PC-3 (cell line): ENCODE measurements at regions not wholly inside any gene's neighbourhood (a gene's known extent, or its start where the extent isn't known, plus 50 kb on each side); places are given as distances from the start of the nearest gene placed in this dataset.

Source experiments
- ATAC-seq: fragments of 200-7000 bp; cut with Tn5 transposase; 2 replicates; pipeline ENCODE4 v1.9.1; 2020; ENCODE audit warnings: mild to moderate bottlenecking, moderate library complexity
- BruUV-seq: library from RNA; stranded (reverse); fragments of 400-500 nt; replicated peaks from 2 replicates; lab custom pipeline; 2021; lab: Mats Ljungman, UMichigan
- CTCF ChIA-PET: fragments of 300-600 bp; sonication (Branson Sonifier 250); formaldehyde crosslinking; loops from one replicate; lab custom pipeline; 2022; ENCODE audit warnings: antibody characterized with exemption; lab: Charles Lee
- POLR2A ChIA-PET: fragments of 300-600 bp; sonication (Branson Sonifier 250); formaldehyde crosslinking; loops from one replicate; lab custom pipeline; 2022; ENCODE audit warnings: antibody characterized with exemption; ENCODE audit not compliant: unreplicated experiment; lab: Charles Lee
- DNase-seq: peaks from one replicate; pipeline ENCODE4 v3.0.0-alpha.2; 2015
- H2AFZ ChIP-seq: fragments of 300-600 bp; sonication (generic); 2 replicates; pipeline ENCODE4 v1.6.0; 2016; ENCODE audit warnings: antibody characterized with exemption, low read length
- H3F3A ChIP-seq: fragments of 300-600 bp; sonication (generic); one replicate; pipeline ENCODE4 v1.6.0; 2017; ENCODE audit warnings: antibody characterized with exemption, low read length, control low read depth, mild to moderate bottlenecking; ENCODE audit not compliant: unreplicated experiment
- H3K27ac ChIP-seq: fragments of 300-600 bp; sonication (generic); 2 replicates; pipeline ENCODE4 v1.5.1; 2016; ENCODE audit warnings: mild to moderate bottlenecking, low read length
- H3K27me3 ChIP-seq: fragments of 300-600 bp; sonication (generic); 2 replicates; pipeline ENCODE4 v1.6.1; 2016; ENCODE audit warnings: low read length, mixed read lengths
- H3K36me3 ChIP-seq: fragments of 300-600 bp; sonication (generic); 2 replicates; pipeline ENCODE4 v1.6.1; 2016; ENCODE audit warnings: low read depth, mixed run types, low read length, mixed read lengths
- H3K4me1 ChIP-seq: fragments of 300-600 bp; sonication (generic); 2 replicates; pipeline ENCODE4 v1.5.1; 2016; ENCODE audit warnings: low read length; ENCODE audit not compliant: insufficient read depth
- H3K4me2 ChIP-seq: fragments of 300-600 bp; sonication (generic); 2 replicates; pipeline ENCODE4 v1.6.0; 2016; ENCODE audit warnings: low read length
- H3K4me3 ChIP-seq: fragments of 300-600 bp; sonication (generic); 2 replicates; pipeline ENCODE4 v1.5.1; 2016; ENCODE audit warnings: mild to moderate bottlenecking, low read length, mixed read lengths
- H3K79me2 ChIP-seq: fragments of 300-600 bp; sonication (generic); 2 replicates; pipeline ENCODE4 v1.6.1; 2017; ENCODE audit warnings: low read length, mixed read lengths
- H3K9ac ChIP-seq: fragments of 300-600 bp; sonication (generic); 2 replicates; pipeline ENCODE4 v1.6.0; 2016; ENCODE audit warnings: mild to moderate bottlenecking, low read length
- H3K9me2 ChIP-seq: fragments of 300-600 bp; sonication (generic); replicated peaks from 2 replicates; pipeline ENCODE4 v1.6.1; 2016; ENCODE audit warnings: mixed run types, low read length, mixed read lengths
- H3K9me3 ChIP-seq: fragments of 300-600 bp; sonication (generic); 2 replicates; pipeline ENCODE4 v1.6.1; 2016; ENCODE audit warnings: low read length, mixed read lengths
- H4K20me1 ChIP-seq: fragments of 300-600 bp; sonication (generic); 2 replicates; pipeline ENCODE4 v1.6.1; 2016; ENCODE audit warnings: low read length, mixed read lengths
- CTCF ChIP-seq: fragments of 300-600 bp; sonication (generic); conservative IDR thresholded peaks from 2 replicates; pipeline ENCODE4 v1.5.1; 2017; ENCODE audit warnings: antibody characterized with exemption, low read depth, mild to moderate bottlenecking, low read length
- EZH2 ChIP-seq: fragments of 300-600 bp; sonication (generic); IDR thresholded peaks from one replicate; pipeline ENCODE4 v1.6.1; 2017; ENCODE audit warnings: antibody characterized with exemption, mild to moderate bottlenecking, low read length; ENCODE audit not compliant: unreplicated experiment
- EZH2phosphoT487 ChIP-seq: fragments of 300-600 bp; sonication (generic); IDR thresholded peaks from 2 replicates; pipeline ENCODE4 v1.6.1; 2018; ENCODE audit warnings: mild to moderate bottlenecking, antibody characterized with exemption, low read length, borderline replicate concordance
- intact Hi-C: fragments of 100-400 bp; cut with micrococcal nuclease; formaldehyde crosslinking; loops from 2 replicates; pipeline ENCODE4 v1.9.0; 2023

- DNase-seq (no peak), ATAC-seq (no peak)
- no TSS peak for BruUV-seq
- TF ChIP-seq CTCF (no peak), EZH2 (no peak), EZH2phosphoT487 (no peak)
- no peaks in the 10 kb centered on the region for H3K4me1 ChIP-seq
- H3K4me3 ChIP-seq, result no peak overlapping the region
- no peaks in the 10 kb centered on the region for H3K79me2 ChIP-seq
- H3F3A ChIP-seq, result no peaks in the 10 kb centered on the region
- no peaks in the 10 kb centered on the region for H3K9me2 ChIP-seq
- no peaks in the 10 kb centered on the region for H3K36me3 ChIP-seq
- no peak overlapping the region for H3K9ac ChIP-seq
- no peak overlapping the region for H3K4me2 ChIP-seq
- H3K27ac ChIP-seq, result no peak overlapping the region
- intact Hi-C loops, result no loop called here
- POLR2A ChIA-PET, result no interaction called here
- H3K9me3 ChIP-seq, result no peaks in the 10 kb centered on the region
- CTCF ChIA-PET, result no interaction called here
- H4K20me1 ChIP-seq, result no peaks in the 10 kb centered on the region
- H3K27me3 ChIP-seq, result no peaks in the 10 kb centered on the region
- no peak overlapping the region for H2AFZ ChIP-seq
These were observed 132.5 kb upstream of the FMR1 start for GRCh38 chrX:147779173-147779572.

GRCh38 chrX:147781844-147782243 is 129.9 kb upstream of the FMR1 start:
- H3F3A ChIP-seq, result no peaks in the 10 kb centered on the region
- H3K9me2 ChIP-seq, result no peaks in the 10 kb centered on the region
- H4K20me1 ChIP-seq, result no peaks in the 10 kb centered on the region
- no peaks in the 10 kb centered on the region for H3K4me1 ChIP-seq
- no TSS peak for BruUV-seq
- intact Hi-C loops, result no loop called here
- TF ChIP-seq EZH2, result no peak
- H3K4me2 ChIP-seq, result no peak overlapping the region
- POLR2A ChIA-PET, result no interaction called here
- H3K27ac ChIP-seq, result no peak overlapping the region
- H3K4me3 ChIP-seq, result no peak overlapping the region
- DNase-seq (no peak), ATAC-seq (no peak)
- no peaks in the 10 kb centered on the region for H3K79me2 ChIP-seq
- H3K9ac ChIP-seq, result no peak overlapping the region
- no peaks in the 10 kb centered on the region for H3K9me3 ChIP-seq
- no peaks in the 10 kb centered on the region for H3K36me3 ChIP-seq
- H3K27me3 ChIP-seq, result no peaks in the 10 kb centered on the region
- CTCF ChIA-PET, result no interaction called here
- H2AFZ ChIP-seq, result no peak overlapping the region

GRCh38 chrX:147788641-147789350 is 122.9 kb upstream of the FMR1 start:
- intact Hi-C loops, result no loop called here
- H2AFZ ChIP-seq, result no peak overlapping the region

More at GRCh38 chrX:147788641-147789350, 122.9 kb upstream of the FMR1 start:
- TF ChIP-seq EZH2phosphoT487 (no peak), EZH2 (no peak), CTCF (no peak)
- no peaks in the 10 kb centered on the region for H3K9me3 ChIP-seq
- H3K4me1 ChIP-seq, result no peaks in the 10 kb centered on the region
- no peaks in the 10 kb centered on the region for H4K20me1 ChIP-seq
- no peaks in the 10 kb centered on the region for H3K9me2 ChIP-seq
- DNase-seq, result no peak
- no peaks in the 10 kb centered on the region for H3K79me2 ChIP-seq
- POLR2A ChIA-PET, result no interaction called here
- no peaks in the 10 kb centered on the region for H3K36me3 ChIP-seq
- H3K4me2 ChIP-seq, result no peak overlapping the region
- no peaks in the 10 kb centered on the region for H3K27me3 ChIP-seq
- H3K9ac ChIP-seq, result no peak overlapping the region
- H3F3A ChIP-seq, result no peaks in the 10 kb centered on the region
- no peak for ATAC-seq
- CTCF ChIA-PET, result no interaction called here
- no peak overlapping the region for H3K4me3 ChIP-seq
- BruUV-seq, result no TSS peak
- no peak overlapping the region for H3K27ac ChIP-seq
